Kidney epithelial cell (primary cell): ENCODE measurements at regions not wholly inside any gene's neighbourhood (a gene's known extent, or its start where the extent isn't known, plus 50 kb on each side); places are given as distances from the start of the nearest gene placed in this dataset.

Experiments
- DNase-seq: peaks from one replicate; pipeline ENCODE4 v3.0.0-alpha.2; 2010; ENCODE audit warnings: low read depth
- H3K27me3 ChIP-seq: 2 replicates; pipeline ENCODE4 v1.6.0; 2011; ENCODE audit warnings: low read length; ENCODE audit not compliant: control insufficient read depth, insufficient read depth
- H3K36me3 ChIP-seq: 2 replicates; pipeline ENCODE4 v1.5.1; 2011; ENCODE audit warnings: low read length; ENCODE audit not compliant: control insufficient read depth, insufficient read depth
- H3K4me3 ChIP-seq: 2 replicates; pipeline ENCODE4 v1.5.1; 2011; ENCODE audit warnings: low read depth, mild to moderate bottlenecking, control low read depth, low read length
- CTCF ChIP-seq: IDR thresholded peaks from 2 replicates; pipeline ENCODE4 v1.5.1; 2011; ENCODE audit warnings: mild to moderate bottlenecking, moderate library complexity, low read length, control low read depth, inconsistent platforms; ENCODE audit not compliant: insufficient read depth, poor library complexity, severe bottlenecking

GRCh38 chr15:94747510-94747909 lies 516.1 kb downstream of the MCTP2 start:
- no peaks in the 10 kb centered on the region for H3K27me3 ChIP-seq
- TF ChIP-seq CTCF, result no peak

GRCh38 chr15:94749811-94750617 lies 518.7 kb downstream of the MCTP2 start:
- H3K4me3 ChIP-seq, result no peak overlapping the region
- no peaks in the 10 kb centered on the region for H3K27me3 ChIP-seq
- no peaks in the 10 kb centered on the region for H3K36me3 ChIP-seq
- no peak for TF ChIP-seq CTCF
- DNase-seq, result no peak

More at GRCh38 chr15:94747510-94747909, 516.1 kb downstream of the MCTP2 start:
- H3K4me3 ChIP-seq, result no peak overlapping the region
- H3K36me3 ChIP-seq, result no peaks in the 10 kb centered on the region
- DNase-seq, result no peak

- no peak for TF ChIP-seq CTCF
- Histone ChIP-seq H3K4me3 (no peak overlapping the region), H3K36me3 (no peaks in the 10 kb centered on the region), H3K27me3 (no peaks in the 10 kb centered on the region)
- DNase-seq, result no peak
Measured at GRCh38 chr15:94760348-94760747, 529.0 kb downstream of the MCTP2 start.

- Histone ChIP-seq H3K36me3 (no peaks in the 10 kb centered on the region), H3K27me3 (no peaks in the 10 kb centered on the region)
- TF ChIP-seq CTCF, result no peak
Measured at GRCh38 chr15:94761574-94761973, 530.2 kb downstream of the MCTP2 start.

GRCh38 chr15:94769089-94769488 lies 537.7 kb downstream of the MCTP2 start:
- TF ChIP-seq CTCF, result no peak
- DNase-seq, result no peak
- H3K4me3 ChIP-seq, result no peak overlapping the region
- H3K27me3 ChIP-seq, result no peaks in the 10 kb centered on the region
- no peaks in the 10 kb centered on the region for H3K36me3 ChIP-seq

More at GRCh38 chr15:94761574-94761973, 530.2 kb downstream of the MCTP2 start:
- no peak for DNase-seq
- H3K4me3 ChIP-seq, result no peak overlapping the region

- DNase-seq, result no peak
- H3K4me3 ChIP-seq, result no peak overlapping the region
- TF ChIP-seq CTCF, result no peak
- no peaks in the 10 kb centered on the region for H3K36me3 ChIP-seq
- no peaks in the 10 kb centered on the region for H3K27me3 ChIP-seq
Measured at GRCh38 chr15:94770199-94770598, 538.8 kb downstream of the MCTP2 start.
